Breast epithelium (tissue), 4 donors: ENCODE measurements at regions not wholly inside any gene's neighbourhood (a gene's known extent, or its start where the extent isn't known, plus 50 kb on each side); places are given as distances from the start of the nearest gene placed in this dataset.

Experiments used
- DNase-seq, 2 donors: peaks; one replicate each; pipeline ENCODE4 v3.0.0-alpha.2; 2019; ENCODE audit warnings: low spot score in 2 of 2
- H3K27ac ChIP-seq, 2 donors: fragments of 200-600 bp; sonication (generic) in 1 of 2; one replicate each; pipeline ENCODE4 v1.5.1; 2016 to 2019; ENCODE audit warnings: mild to moderate bottlenecking in 1 of 2
- H3K27me3 ChIP-seq, 2 donors: fragments of 200-600 bp; sonication (generic) in 1 of 2; one replicate each; pipeline versions ENCODE4 v1.5.1 to v1.6.0; 2017 to 2019; ENCODE audit warnings: control low read depth in 1 of 2, mild to moderate bottlenecking in 1 of 2
- H3K36me3 ChIP-seq: fragments of 200-600 bp; one replicate; pipeline ENCODE4 v1.5.1; 2019
- H3K4me1 ChIP-seq, 2 donors: fragments of 200-600 bp; sonication (generic); one replicate each; pipeline ENCODE4 v1.5.1; 2016 to 2019; ENCODE audit warnings: control low read depth in 1 of 2
- H3K4me3 ChIP-seq, 3 donors: fragments of 200-600 bp; sonication (generic); 1 replicate in 2 of 3; 2 replicates in 1 of 3; pipeline ENCODE4 v1.5.1; 2016 to 2019; ENCODE audit warnings: mild to moderate bottlenecking in 3 of 3, moderate library complexity in 2 of 3
- H3K9me3 ChIP-seq, 2 donors: fragments of 200-600 bp; sonication (generic) in 1 of 2; one replicate each; pipeline ENCODE4 v1.5.1; 2016 to 2019; ENCODE audit warnings: control low read depth in 1 of 2
- POLR2A ChIP-seq: fragments of 450-650 bp; IDR thresholded peaks from one replicate; pipeline ENCODE4 v1.6.1; 2016; ENCODE audit warnings: antibody characterized with exemption, mild to moderate bottlenecking, moderate library complexity
- POLR2AphosphoS5 ChIP-seq, 3 donors: sonication (generic); formaldehyde crosslinking; IDR thresholded peaks; one replicate each; pipeline ENCODE4 v1.6.1; 2017; ENCODE audit warnings: antibody characterized with exemption in 3 of 3
- intact Hi-C: fragments of 100-400 bp; cut with DNase I; formaldehyde crosslinking; loops from one replicate; pipeline ENCODE4 v1.15.1; 2023; ENCODE audit warnings: low total_unique reads
- TF ChIP-seq, protein P1 (sequence below), 3 donors: fragments of 450-650 bp; IDR thresholded peaks; one replicate each; pipeline ENCODE4 v1.5.1; 2016 to 2017; ENCODE audit warnings: antibody characterized with exemption in 3 of 3, mild to moderate bottlenecking in 3 of 3, moderate library complexity in 3 of 3

DNA sequence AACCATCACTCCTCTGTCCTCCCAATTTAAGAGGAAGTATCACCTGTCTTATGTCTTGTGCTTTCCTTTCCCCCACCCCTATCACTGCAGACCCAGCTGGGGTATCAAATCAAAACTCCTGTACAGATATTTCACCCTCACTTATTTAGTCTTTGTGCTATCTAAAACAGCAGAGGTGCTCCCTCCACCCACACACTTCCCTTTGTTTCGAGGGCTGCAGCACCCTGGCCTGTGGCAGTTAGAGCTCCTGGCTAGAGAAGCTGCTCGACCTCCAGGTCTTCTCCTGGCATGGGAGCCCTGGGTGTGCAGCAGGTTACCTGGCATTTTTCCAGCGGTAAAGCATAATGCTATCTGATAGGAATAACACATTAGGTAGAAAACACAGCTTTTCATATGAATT is 181.4 kb upstream of the BCL6 start:
- H3K9me3 ChIP-seq, result peaks cover 0 to 10% of the 10 kb centered on the region in 2 donors
- no peaks in the 10 kb centered on the region for H3K36me3 ChIP-seq
- H3K27me3 ChIP-seq, result no peaks in the 10 kb centered on the region
- intact Hi-C loops, result no loop called here
- H3K4me1 ChIP-seq, result no peaks in the 10 kb centered on the region
- no peak for DNase-seq
- no peak overlapping the region for H3K27ac ChIP-seq
- TF ChIP-seq POLR2A, result no peak
- no peak for TF ChIP-seq POLR2AphosphoS5 (IDR thresholded peaks at IDR 0.05)
- TF ChIP-seq, protein P1, sequence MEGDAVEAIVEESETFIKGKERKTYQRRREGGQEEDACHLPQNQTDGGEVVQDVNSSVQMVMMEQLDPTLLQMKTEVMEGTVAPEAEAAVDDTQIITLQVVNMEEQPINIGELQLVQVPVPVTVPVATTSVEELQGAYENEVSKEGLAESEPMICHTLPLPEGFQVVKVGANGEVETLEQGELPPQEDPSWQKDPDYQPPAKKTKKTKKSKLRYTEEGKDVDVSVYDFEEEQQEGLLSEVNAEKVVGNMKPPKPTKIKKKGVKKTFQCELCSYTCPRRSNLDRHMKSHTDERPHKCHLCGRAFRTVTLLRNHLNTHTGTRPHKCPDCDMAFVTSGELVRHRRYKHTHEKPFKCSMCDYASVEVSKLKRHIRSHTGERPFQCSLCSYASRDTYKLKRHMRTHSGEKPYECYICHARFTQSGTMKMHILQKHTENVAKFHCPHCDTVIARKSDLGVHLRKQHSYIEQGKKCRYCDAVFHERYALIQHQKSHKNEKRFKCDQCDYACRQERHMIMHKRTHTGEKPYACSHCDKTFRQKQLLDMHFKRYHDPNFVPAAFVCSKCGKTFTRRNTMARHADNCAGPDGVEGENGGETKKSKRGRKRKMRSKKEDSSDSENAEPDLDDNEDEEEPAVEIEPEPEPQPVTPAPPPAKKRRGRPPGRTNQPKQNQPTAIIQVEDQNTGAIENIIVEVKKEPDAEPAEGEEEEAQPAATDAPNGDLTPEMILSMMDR (IDR thresholded peaks at IDR 0.05), result no peak
- no peak overlapping the region for H3K4me3 ChIP-seq

DNA sequence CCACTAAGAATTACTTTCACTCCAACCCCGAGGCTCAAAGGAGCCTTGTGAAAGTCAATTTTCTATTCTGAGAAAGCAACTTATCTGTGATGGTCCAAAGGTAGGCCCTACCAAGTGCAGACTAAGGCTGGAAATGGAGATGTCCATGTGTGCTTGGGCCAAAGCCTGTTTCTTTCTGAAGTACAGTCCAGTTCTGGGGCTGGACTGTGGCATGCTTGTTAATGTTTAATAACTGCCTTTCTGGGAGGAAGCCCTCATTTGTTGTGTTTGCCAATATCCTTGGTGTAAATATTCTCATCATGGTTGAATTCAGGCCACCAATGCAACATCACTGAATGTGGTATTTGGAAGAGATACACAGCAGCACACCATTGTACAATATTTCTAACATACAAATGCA is 182.3 kb upstream of the BCL6 start:
- intact Hi-C loops, result no loop called here
- DNase-seq, result no peak
- Histone ChIP-seq H3K9me3 (peaks cover 0 to 10% of the 10 kb centered on the region in 2 donors), H3K36me3 (no peaks in the 10 kb centered on the region), H3K4me1 (no peaks in the 10 kb centered on the region), H3K27me3 (no peaks in the 10 kb centered on the region), H3K4me3 (no peak overlapping the region), H3K27ac (no peak overlapping the region)
- TF ChIP-seq, protein P1 (IDR thresholded peaks at IDR 0.05), result no peak
- TF ChIP-seq POLR2AphosphoS5 (IDR thresholded peaks at IDR 0.05) (no peak), POLR2A (no peak)

DNA sequence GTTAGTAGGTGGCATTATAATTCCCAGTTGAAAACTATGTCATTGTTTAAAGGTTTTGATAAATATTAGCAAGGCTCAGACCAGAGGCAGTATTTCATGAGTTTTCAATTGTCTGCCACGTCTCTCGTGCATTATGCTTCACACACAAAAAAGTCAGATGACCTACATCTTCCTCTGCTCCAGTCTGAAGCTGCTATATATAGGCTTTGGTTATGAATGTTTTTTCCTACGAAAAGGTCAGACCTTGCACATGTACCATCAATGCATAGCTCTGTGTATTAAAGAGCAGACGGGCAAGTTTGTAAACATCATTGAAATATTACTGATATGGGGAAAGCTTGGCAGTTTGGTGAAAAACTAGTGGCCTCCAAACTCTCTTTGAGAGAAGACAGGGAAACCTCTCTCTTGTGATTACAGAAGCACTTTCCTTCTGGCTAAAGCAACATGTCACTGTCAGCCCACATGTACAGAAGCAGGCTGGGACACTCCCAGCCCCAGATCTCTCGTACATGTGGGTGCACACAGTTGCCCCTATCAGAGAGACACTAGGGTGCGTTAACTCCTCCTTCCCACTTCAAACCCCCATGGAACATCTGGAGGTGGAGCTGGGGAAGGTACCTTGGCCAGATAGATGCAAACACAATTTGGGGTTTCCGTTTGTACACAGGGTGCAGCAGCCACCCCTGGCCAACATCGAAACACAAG is 184.0 kb upstream of the BCL6 start:
- intact Hi-C loops, result no loop called here
- Histone ChIP-seq H3K27me3 (no peaks in the 10 kb centered on the region), H3K36me3 (no peaks in the 10 kb centered on the region), H3K27ac (peak overlapping the region in 1 of 2 donors; percentile 50), H3K9me3 (peaks cover 0 to 7% of the 10 kb centered on the region in 2 donors), H3K4me1 (no peaks in the 10 kb centered on the region), H3K4me3 (no peak overlapping the region)
- TF ChIP-seq, protein P1 (IDR thresholded peaks at IDR 0.05), result no peak
- TF ChIP-seq POLR2AphosphoS5 (IDR thresholded peaks at IDR 0.05) (no peak), POLR2A (no peak)
- no peak for DNase-seq

DNA sequence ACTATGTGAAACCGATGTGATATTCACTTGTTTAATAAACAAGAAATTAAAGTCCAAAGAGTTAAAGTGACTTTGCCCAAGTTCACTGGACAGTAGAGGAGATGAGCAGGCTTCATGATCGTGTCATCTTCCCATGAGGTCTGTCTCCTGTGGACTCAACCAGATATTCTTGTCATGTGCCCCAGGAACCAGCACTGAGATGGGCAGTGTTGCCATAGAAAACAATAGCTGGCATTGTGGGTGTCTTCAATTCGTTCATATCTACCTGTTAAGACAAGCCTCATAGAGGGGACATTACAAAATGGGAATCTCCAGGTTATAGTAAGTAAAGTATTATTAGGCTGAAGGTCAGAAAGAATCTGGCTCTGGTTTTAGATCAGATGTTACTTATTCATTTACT is 184.8 kb upstream of the BCL6 start:
- peak overlapping the region in 1 of 2 donors; percentile 50 for H3K27ac ChIP-seq
- H3K27me3 ChIP-seq, result no peaks in the 10 kb centered on the region
- no peaks in the 10 kb centered on the region for H3K36me3 ChIP-seq
- TF ChIP-seq, protein P1 (IDR thresholded peaks at IDR 0.05), result no peak
- TF ChIP-seq POLR2AphosphoS5 (IDR thresholded peaks at IDR 0.05) (no peak), POLR2A (no peak)
- no peaks in the 10 kb centered on the region for H3K4me1 ChIP-seq
- intact Hi-C loops, result no loop called here
- no peaks in the 10 kb centered on the region for H3K9me3 ChIP-seq
- H3K4me3 ChIP-seq, result no peak overlapping the region
- DNase-seq, result peak in 1 of 2 donors; percentile 54

DNA sequence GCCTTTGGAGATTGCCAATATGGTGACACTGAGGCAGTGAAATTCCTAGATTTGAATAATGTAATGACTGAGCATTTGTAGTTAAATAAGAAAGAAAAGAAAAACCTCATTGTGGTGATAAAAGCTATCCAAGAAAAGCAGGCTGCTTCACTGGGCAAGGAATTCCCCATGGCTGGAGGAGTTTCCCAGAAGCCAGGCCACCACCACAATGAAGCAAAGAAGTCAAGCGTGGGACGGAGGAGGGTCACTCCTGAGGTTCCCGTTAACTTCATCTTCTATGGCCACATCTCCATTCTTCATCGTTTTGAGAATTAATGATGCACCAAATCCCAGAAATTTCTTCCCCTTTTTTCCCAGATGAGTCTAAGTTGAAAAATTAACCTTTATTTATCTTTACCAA is 185.8 kb upstream of the BCL6 start:
- H3K27me3 ChIP-seq, result no peaks in the 10 kb centered on the region
- no peaks in the 10 kb centered on the region for H3K36me3 ChIP-seq
- no peak overlapping the region for H3K27ac ChIP-seq
- DNase-seq, result no peak
- H3K9me3 ChIP-seq, result no peaks in the 10 kb centered on the region
- intact Hi-C loops, result no loop called here
- no peaks in the 10 kb centered on the region for H3K4me1 ChIP-seq
- H3K4me3 ChIP-seq, result no peak overlapping the region
- TF ChIP-seq, protein P1 (IDR thresholded peaks at IDR 0.05), result no peak
- TF ChIP-seq POLR2A (no peak), POLR2AphosphoS5 (IDR thresholded peaks at IDR 0.05) (no peak)
